ENCODE measurements at regions not wholly inside any gene's neighbourhood (a gene's known extent, or its start where the extent isn't known, plus 50 kb on each side); places are given as distances from the start of the nearest gene placed in this dataset.
"Not testable (repeated sequence)": the region's sequence is repeated elsewhere in the genome, so short reads cannot be mapped to it uniquely, and the experiment has no call there.

DNA sequence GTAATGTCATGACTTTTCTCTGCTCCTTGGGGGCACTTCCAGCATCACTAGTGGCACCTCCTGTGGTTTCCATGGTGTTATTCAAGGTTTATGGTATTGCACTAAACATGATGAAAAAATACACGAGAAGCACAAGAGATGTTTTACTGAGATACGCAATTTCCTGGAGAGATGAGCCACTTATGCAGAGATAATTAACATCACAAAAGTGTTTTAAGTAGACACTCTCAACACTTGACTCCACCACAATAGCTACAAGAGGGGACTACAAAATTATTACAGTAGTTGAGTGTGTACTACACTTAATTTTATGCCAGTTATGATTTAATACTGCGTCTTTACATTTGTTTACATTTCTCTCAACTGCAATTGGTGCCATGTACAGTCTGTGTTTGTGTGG, 906.7 kb downstream of the DNAJB9 start:
- Histone ChIP-seq H3K4me3 (no peak overlapping the region), H3K27ac (no peak overlapping the region)
- TF ChIP-seq, protein P1, sequence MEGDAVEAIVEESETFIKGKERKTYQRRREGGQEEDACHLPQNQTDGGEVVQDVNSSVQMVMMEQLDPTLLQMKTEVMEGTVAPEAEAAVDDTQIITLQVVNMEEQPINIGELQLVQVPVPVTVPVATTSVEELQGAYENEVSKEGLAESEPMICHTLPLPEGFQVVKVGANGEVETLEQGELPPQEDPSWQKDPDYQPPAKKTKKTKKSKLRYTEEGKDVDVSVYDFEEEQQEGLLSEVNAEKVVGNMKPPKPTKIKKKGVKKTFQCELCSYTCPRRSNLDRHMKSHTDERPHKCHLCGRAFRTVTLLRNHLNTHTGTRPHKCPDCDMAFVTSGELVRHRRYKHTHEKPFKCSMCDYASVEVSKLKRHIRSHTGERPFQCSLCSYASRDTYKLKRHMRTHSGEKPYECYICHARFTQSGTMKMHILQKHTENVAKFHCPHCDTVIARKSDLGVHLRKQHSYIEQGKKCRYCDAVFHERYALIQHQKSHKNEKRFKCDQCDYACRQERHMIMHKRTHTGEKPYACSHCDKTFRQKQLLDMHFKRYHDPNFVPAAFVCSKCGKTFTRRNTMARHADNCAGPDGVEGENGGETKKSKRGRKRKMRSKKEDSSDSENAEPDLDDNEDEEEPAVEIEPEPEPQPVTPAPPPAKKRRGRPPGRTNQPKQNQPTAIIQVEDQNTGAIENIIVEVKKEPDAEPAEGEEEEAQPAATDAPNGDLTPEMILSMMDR (IDR thresholded peaks at IDR 0.05), result no peak
- no peak for DNase-seq (ENCODE audit: low spot score)

DNA sequence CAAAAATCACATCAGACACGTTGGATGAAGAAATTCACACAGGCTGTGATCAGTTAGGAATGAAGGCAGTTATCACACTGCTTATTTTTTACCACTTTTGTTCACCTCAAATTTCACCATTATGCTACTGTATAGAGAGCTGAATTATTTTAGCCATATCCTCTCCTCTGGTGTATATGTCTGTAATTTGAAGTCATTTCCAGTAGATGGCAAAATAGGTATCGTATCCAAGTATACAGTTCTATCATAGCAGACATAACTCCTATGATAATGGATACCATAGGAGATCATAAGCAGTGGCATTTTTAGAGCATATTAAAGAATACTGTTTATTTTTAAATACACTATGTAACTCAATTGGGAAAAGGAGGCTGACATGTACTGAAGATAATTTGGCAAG, 909.7 kb downstream of the DNAJB9 start:
- TF ChIP-seq, protein P1 (IDR thresholded peaks at IDR 0.05), result no peak
- no peak overlapping the region for H3K4me3 ChIP-seq
- no peak for DNase-seq (ENCODE audit: low spot score)
- H3K27ac ChIP-seq, result no peak overlapping the region

DNA sequence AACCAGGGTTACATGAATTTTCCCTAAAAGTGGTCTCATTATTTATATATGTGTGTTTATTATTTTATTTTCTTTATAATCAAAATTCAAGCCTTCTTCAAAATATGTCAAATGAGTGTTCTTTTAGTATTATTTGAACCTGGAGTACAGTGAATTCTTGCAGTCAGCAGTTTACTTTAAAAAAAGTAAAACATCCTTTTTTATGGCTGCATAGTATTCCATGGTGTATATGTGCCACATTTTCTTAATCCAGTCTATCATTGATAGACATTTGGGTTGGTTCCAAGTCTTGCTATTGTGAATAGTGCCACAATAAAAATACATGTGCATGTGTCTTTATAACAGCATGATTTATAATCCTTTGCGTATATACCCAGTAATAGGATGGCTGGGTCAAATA, 920.9 kb downstream of the DNAJB9 start:
- not testable (repeated sequence) for H3K27ac ChIP-seq; DNase-seq (ENCODE audit: low spot score); H3K4me3 ChIP-seq

DNA sequence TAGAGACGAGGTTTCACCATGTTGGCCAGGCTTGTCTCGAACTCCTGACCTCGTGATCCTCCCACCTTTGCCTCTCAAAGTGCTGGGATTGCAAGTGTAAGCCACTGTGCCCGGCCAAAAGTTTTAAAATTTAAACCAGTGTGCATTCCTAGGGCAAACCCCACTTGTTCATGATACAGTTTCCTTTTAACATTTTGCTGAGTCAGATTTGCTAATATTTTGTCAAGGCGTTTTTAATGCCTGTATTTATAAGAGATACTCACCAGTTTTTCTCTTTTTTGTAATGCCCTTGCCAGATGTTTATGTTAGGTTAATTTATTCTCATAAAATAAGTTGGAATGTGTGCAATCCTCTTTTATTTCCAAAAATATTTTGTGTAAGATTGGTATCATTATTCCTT, 927.4 kb downstream of the DNAJB9 start:
- Histone ChIP-seq H3K27ac (no peak overlapping the region), H3K4me3 (no peak overlapping the region)
- TF ChIP-seq, protein P1 (IDR thresholded peaks at IDR 0.05), result no peak
- DNase-seq (ENCODE audit: low spot score), result no peak

DNA sequence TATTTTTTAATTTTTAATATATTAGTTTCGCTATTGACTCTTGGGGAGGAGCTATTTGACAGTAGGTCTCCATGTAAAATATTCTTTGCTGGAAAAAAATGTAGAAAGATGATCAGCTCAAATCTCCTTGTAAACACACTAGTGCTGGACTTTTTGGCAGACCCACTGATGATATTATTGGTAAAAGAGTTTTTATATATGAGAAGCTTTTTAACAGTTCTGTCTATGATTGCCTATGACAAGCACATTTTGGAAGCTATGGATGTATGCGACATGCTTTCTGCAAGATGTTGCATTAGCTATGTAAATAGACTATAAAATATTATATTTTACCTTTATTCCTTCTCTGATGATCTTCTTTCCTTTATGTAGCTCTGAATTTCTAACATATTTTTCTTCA, 928.5 kb downstream of the DNAJB9 start:
- no peak for DNase-seq (ENCODE audit: low spot score)
- TF ChIP-seq, protein P1 (IDR thresholded peaks at IDR 0.05), result no peak
- no peak overlapping the region for H3K27ac ChIP-seq
- no peak overlapping the region for H3K4me3 ChIP-seq

DNA sequence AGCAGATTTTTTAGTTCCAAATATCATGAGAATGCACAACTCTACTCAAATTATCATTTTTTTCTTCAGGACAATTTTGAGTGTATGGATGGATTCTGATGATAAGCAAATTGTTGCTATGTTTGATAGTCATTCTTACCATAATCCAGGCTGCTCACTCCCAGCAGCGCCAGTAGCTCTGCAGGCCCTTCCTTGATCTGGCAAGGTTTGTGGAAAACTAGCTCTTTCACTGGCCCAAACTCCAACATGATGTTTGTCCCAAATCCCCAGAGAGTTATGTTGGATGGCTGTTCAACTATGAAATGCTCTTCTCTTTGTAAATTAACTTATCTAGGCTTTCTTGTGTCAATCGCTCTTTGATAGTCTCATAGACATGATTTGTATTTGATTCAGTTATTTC, 933.7 kb downstream of the DNAJB9 start:
- DNase-seq (ENCODE audit: low spot score), result no peak
- H3K27ac ChIP-seq, result no peak overlapping the region
- TF ChIP-seq, protein P1 (IDR thresholded peaks at IDR 0.05), result no peak
- no peak overlapping the region for H3K4me3 ChIP-seq

DNA sequence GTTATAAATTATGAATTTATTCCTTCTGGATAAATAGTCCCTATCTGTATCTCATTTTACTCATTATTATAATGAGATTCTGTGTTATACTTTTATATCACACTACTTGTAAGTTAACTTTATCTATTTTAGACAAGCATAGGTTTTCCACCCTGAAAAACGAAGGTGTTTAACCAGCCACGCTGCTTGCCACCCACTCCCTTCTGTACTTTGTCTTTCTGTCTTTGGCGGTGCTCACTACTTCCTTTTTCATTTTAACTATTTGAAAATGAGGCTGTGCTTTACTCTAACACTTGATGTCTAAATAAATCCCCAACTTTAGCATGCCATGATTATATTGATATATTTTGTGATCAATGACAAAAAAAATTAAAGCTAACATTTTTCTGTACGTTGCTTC, 952.9 kb downstream of the DNAJB9 start:
- DNase-seq (ENCODE audit: low spot score), result no peak
- TF ChIP-seq, protein P1 (IDR thresholded peaks at IDR 0.05), result no peak
- H3K4me3 ChIP-seq, result no peak overlapping the region
- no peak overlapping the region for H3K27ac ChIP-seq

DNA sequence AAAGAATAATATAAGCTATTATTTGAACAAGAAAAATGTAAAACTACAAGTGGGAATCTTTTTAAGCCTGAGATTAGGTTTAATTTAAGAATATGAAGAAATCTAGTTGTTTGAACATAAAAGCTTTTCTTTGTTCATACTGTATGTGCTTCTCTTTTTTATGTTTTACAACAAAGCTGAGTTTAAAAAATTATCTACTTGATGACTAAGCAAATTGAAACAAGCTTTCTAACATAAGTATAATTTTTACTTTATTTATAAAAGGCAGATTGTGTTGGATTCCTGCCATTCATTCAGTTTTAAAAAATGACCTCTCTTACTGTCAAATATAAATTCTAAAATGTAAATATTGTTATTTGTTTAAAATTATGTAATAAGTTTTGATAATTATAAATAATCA, 958.2 kb downstream of the DNAJB9 start:
- no peak overlapping the region for H3K27ac ChIP-seq
- DNase-seq (ENCODE audit: low spot score), result no peak
- no peak overlapping the region for H3K4me3 ChIP-seq
- TF ChIP-seq, protein P1 (IDR thresholded peaks at IDR 0.05), result no peak
